Vagina (tissue), 2 donors: ENCODE measurements at regions not wholly inside any gene's neighbourhood (a gene's known extent, or its start where the extent isn't known, plus 50 kb on each side); places are given as distances from the start of the nearest gene placed in this dataset.

Experiments
- POLR2A ChIP-seq, 2 donors: fragments of 450-650 bp; IDR thresholded peaks; one replicate each; pipeline ENCODE4 v1.6.1; 2017; ENCODE audit warnings: antibody characterized with exemption in 2 of 2, mild to moderate bottlenecking in 2 of 2, moderate library complexity in 2 of 2
- POLR2AphosphoS5 ChIP-seq, 2 donors: sonication (generic); formaldehyde crosslinking; IDR thresholded peaks; one replicate each; pipeline ENCODE4 v1.9.0; 2017; ENCODE audit warnings: antibody characterized with exemption in 2 of 2, mild to moderate bottlenecking in 2 of 2, low read depth in 1 of 2; ENCODE audit not compliant: insufficient read depth in 1 of 2
- TF ChIP-seq, protein P1 (sequence below), 3 experiments: fragments of 450-650 bp in 2 of 3; fragments of 200-600 bp in 1 of 3; sonication (generic) in 1 of 3; IDR thresholded peaks; one replicate each; pipeline ENCODE4 v1.5.1; 2017 to 2019; ENCODE audit warnings: antibody characterized with exemption in 3 of 3, mild to moderate bottlenecking in 2 of 3, moderate library complexity in 2 of 3

DNA sequence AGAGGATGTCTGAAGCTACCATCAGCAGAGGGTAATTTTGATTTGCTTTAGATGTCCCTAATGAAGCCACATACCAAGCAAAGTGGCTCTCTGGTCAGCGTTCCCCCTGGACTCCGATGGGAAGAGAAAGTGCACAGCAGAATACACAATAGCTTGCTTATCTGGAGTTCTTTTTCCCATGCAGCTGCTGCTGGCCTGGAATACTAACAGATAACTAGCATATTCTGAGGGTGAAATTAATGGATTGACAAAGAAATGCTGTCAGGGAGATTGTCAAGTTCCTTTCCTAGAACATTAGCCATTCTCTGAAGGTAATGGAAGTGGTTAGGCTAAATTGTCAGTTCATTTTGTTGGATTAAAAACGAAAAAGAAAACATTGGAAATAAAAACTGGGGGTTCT lies 391.3 kb downstream of the FLRT2 start:
- TF ChIP-seq, protein P1, sequence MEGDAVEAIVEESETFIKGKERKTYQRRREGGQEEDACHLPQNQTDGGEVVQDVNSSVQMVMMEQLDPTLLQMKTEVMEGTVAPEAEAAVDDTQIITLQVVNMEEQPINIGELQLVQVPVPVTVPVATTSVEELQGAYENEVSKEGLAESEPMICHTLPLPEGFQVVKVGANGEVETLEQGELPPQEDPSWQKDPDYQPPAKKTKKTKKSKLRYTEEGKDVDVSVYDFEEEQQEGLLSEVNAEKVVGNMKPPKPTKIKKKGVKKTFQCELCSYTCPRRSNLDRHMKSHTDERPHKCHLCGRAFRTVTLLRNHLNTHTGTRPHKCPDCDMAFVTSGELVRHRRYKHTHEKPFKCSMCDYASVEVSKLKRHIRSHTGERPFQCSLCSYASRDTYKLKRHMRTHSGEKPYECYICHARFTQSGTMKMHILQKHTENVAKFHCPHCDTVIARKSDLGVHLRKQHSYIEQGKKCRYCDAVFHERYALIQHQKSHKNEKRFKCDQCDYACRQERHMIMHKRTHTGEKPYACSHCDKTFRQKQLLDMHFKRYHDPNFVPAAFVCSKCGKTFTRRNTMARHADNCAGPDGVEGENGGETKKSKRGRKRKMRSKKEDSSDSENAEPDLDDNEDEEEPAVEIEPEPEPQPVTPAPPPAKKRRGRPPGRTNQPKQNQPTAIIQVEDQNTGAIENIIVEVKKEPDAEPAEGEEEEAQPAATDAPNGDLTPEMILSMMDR (IDR thresholded peaks at IDR 0.05) = no peak
- no peak for TF ChIP-seq POLR2A (IDR thresholded peaks at IDR 0.05)
- no peak for TF ChIP-seq POLR2AphosphoS5 (IDR thresholded peaks at IDR 0.05; ENCODE audit: insufficient read depth in 1 of 2, low read depth in 1 of 2)
